ENCODE measurements at regions not wholly inside any gene's neighbourhood (a gene's known extent, or its start where the extent isn't known, plus 50 kb on each side); places are given as distances from the start of the nearest gene placed in this dataset.
"Not testable (repeated sequence)": the region's sequence is repeated elsewhere in the genome, so short reads cannot be mapped to it uniquely, and the experiment has no call there.

DNA sequence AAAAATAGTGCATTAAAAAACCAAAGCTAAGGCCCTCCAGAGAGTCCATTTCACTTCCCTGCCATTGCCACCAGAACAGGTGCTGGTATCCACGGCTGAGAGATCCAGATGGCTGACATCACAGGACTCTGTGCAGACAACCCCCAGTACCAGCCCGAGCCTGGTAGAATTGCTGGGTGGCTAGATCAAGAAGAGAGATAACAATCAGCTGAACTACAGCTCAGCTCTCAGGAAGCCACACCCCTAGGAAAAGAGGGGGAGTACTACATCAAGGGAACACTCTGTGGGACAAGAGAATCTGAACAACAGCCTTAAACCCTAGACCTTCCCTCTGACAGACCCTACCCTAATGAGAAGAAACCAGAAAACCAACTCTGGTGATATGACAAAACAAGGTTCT is 73.8 kb upstream of the SLIT3 start:
- peak; percentile 82 for ATAC-seq
- TF ChIP-seq ZFP3 (CRISPR knock-in tag; IDR thresholded peaks at IDR 0.05) (no peak), GLIS3 (CRISPR knock-in tag; IDR thresholded peaks at IDR 0.05) (no peak), CSDC2 (CRISPR knock-in tag; IDR thresholded peaks at IDR 0.05) (no peak), ARNTL (CRISPR knock-in tag; IDR thresholded peaks at IDR 0.05; ENCODE audit: borderline replicate concordance, low read depth) (no peak), OSR1 (CRISPR knock-in tag; IDR thresholded peaks at IDR 0.05) (no peak), ESRRG (CRISPR knock-in tag; IDR thresholded peaks at IDR 0.05) (no peak), PPARA (CRISPR knock-in tag; IDR thresholded peaks at IDR 0.05; ENCODE audit: borderline replicate concordance) (no peak), ISL1 (CRISPR knock-in tag; IDR thresholded peaks at IDR 0.05) (no peak), BACH2 (CRISPR knock-in tag; IDR thresholded peaks at IDR 0.05; ENCODE audit: borderline replicate concordance) (no peak)
- TF ChIP-seq, protein P1, sequence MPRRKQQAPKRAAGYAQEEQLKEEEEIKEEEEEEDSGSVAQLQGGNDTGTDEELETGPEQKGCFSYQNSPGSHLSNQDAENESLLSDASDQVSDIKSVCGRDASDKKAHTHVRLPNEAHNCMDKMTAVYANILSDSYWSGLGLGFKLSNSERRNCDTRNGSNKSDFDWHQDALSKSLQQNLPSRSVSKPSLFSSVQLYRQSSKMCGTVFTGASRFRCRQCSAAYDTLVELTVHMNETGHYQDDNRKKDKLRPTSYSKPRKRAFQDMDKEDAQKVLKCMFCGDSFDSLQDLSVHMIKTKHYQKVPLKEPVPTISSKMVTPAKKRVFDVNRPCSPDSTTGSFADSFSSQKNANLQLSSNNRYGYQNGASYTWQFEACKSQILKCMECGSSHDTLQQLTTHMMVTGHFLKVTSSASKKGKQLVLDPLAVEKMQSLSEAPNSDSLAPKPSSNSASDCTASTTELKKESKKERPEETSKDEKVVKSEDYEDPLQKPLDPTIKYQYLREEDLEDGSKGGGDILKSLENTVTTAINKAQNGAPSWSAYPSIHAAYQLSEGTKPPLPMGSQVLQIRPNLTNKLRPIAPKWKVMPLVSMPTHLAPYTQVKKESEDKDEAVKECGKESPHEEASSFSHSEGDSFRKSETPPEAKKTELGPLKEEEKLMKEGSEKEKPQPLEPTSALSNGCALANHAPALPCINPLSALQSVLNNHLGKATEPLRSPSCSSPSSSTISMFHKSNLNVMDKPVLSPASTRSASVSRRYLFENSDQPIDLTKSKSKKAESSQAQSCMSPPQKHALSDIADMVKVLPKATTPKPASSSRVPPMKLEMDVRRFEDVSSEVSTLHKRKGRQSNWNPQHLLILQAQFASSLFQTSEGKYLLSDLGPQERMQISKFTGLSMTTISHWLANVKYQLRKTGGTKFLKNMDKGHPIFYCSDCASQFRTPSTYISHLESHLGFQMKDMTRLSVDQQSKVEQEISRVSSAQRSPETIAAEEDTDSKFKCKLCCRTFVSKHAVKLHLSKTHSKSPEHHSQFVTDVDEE (CRISPR knock-in tag; IDR thresholded peaks at IDR 0.05): no peak
- TF ChIP-seq, protein P2, sequence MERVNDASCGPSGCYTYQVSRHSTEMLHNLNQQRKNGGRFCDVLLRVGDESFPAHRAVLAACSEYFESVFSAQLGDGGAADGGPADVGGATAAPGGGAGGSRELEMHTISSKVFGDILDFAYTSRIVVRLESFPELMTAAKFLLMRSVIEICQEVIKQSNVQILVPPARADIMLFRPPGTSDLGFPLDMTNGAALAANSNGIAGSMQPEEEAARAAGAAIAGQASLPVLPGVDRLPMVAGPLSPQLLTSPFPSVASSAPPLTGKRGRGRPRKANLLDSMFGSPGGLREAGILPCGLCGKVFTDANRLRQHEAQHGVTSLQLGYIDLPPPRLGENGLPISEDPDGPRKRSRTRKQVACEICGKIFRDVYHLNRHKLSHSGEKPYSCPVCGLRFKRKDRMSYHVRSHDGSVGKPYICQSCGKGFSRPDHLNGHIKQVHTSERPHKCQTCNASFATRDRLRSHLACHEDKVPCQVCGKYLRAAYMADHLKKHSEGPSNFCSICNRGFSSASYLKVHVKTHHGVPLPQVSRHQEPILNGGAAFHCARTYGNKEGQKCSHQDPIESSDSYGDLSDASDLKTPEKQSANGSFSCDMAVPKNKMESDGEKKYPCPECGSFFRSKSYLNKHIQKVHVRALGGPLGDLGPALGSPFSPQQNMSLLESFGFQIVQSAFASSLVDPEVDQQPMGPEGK (CRISPR knock-in tag; IDR thresholded peaks at IDR 0.05; ENCODE audit: borderline replicate concordance): no peak
- TF ChIP-seq, protein P3, sequence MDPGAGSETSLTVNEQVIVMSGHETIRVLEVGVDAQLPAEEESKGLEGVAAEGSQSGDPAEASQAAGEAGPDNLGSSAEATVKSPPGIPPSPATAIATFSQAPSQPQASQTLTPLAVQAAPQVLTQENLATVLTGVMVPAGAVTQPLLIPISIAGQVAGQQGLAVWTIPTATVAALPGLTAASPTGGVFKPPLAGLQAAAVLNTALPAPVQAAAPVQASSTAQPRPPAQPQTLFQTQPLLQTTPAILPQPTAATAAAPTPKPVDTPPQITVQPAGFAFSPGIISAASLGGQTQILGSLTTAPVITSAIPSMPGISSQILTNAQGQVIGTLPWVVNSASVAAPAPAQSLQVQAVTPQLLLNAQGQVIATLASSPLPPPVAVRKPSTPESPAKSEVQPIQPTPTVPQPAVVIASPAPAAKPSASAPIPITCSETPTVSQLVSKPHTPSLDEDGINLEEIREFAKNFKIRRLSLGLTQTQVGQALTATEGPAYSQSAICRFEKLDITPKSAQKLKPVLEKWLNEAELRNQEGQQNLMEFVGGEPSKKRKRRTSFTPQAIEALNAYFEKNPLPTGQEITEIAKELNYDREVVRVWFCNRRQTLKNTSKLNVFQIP (CRISPR knock-in tag; IDR thresholded peaks at IDR 0.05; ENCODE audit: borderline replicate concordance, low read depth): no peak
- TF ChIP-seq, protein P4, sequence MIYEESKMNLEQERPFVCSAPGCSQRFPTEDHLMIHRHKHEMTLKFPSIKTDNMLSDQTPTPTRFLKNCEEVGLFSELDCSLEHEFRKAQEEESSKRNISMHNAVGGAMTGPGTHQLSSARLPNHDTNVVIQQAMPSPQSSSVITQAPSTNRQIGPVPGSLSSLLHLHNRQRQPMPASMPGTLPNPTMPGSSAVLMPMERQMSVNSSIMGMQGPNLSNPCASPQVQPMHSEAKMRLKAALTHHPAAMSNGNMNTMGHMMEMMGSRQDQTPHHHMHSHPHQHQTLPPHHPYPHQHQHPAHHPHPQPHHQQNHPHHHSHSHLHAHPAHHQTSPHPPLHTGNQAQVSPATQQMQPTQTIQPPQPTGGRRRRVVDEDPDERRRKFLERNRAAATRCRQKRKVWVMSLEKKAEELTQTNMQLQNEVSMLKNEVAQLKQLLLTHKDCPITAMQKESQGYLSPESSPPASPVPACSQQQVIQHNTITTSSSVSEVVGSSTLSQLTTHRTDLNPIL (CRISPR knock-in tag; IDR thresholded peaks at IDR 0.05; ENCODE audit: low read depth): no peak

DNA sequence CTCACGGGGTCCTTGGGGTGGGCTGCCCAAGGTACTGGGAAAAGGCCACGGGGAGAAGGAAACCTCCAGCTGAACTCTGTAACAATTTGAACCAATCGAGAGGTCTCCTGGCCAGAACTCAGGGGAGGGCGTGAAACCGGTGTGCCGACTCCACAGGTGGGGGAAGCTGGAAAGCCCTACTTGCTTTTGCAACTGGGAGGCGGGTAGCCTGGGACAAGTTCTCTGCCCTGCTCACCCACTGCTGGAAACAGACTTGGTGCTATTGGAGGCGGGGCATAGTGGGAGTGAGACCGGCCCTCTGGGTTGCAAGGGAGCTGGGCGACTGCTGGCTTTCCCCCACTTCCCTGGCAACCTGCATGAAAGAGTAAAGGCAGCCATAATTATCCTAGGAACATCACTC is 73.2 kb upstream of the SLIT3 start:
- no peak for TF ChIP-seq SNAI2 (CRISPR knock-in tag; IDR thresholded peaks at IDR 0.05)
- TF ChIP-seq, protein P1 (CRISPR knock-in tag; IDR thresholded peaks at IDR 0.05): no peak
- no peak for ATAC-seq

DNA sequence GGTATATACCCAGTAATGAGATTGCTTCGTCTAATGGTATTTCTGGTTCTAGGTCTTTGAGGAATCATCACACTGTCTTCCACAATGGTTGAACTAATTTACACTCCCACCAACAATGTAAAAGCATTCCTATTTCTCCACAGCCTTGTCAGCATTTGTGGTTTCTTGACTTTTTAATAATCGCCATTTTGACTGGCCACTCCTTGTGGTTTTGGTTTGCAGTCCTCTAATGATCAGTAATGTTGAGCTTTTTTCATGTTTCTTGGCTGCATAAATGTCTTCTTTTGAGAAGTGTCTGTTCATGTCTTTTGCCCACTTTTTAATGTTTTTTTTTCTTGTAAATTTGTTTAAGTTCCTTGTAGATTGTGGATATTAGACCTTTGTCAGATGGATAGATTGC is 70.9 kb upstream of the SLIT3 start:
- not testable (repeated sequence) for ATAC-seq

DNA sequence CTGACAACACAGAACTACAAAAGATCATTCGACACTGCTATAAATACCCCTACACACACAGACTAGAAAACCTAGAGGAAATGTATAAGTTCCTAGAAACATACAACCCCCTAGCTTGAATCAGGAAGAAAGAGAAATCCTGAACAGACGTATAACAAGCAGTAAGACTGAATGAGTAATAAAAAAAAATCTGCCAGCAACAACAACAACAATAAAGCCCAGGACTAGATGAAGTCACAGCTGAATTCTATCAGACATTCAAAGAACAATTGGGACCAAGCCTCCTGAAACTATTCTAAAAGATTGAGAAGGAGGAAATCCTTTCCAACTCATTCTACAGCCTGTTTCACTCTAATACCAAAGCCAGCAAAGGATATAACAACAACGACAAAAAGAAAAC is 68.2 kb upstream of the SLIT3 start:
- ATAC-seq: no peak
- no peak for TF ChIP-seq ISL1 (CRISPR knock-in tag; IDR thresholded peaks at IDR 0.05)
- no peak for TF ChIP-seq ZNF565 (CRISPR knock-in tag; conservative IDR thresholded peaks at IDR 0.05; ENCODE audit: low read depth)
- TF ChIP-seq RARB (CRISPR knock-in tag; IDR thresholded peaks at IDR 0.05): no peak

DNA sequence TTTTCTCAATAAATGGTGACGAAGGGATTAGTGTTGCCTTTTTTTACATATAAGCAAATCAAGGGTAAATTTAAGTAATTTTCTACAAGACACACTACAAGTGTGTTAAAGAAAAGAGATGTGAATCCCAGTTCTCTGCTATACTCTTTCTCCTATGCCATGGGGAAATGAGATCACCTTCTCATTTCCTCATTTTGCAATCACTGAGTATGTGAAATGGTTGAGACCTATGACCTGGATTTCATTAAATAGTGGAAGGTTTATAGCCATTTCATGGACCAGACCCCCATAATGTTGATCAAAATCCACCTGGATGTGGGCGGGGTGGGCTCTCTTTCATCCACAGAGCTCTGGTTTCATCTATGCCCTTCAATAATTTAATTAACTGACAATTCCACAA is 66.9 kb upstream of the SLIT3 start:
- ATAC-seq: no peak
- no peak for TF ChIP-seq ARNTL (CRISPR knock-in tag; IDR thresholded peaks at IDR 0.05; ENCODE audit: borderline replicate concordance, low read depth)
- TF ChIP-seq, protein P1 (CRISPR knock-in tag; IDR thresholded peaks at IDR 0.05): no peak
- no peak for TF ChIP-seq ZNF70 (CRISPR knock-in tag; IDR thresholded peaks at IDR 0.05)
- TF ChIP-seq GLIS3 (CRISPR knock-in tag; IDR thresholded peaks at IDR 0.05): no peak
- TF ChIP-seq, protein P4 (CRISPR knock-in tag; IDR thresholded peaks at IDR 0.05; ENCODE audit: low read depth): no peak
- TF ChIP-seq SNAI2 (CRISPR knock-in tag; IDR thresholded peaks at IDR 0.05): no peak
- TF ChIP-seq PPARA (CRISPR knock-in tag; IDR thresholded peaks at IDR 0.05; ENCODE audit: borderline replicate concordance): no peak
